ENCODE measurements at regions not wholly inside any gene's neighbourhood (a gene's known extent, or its start where the extent isn't known, plus 50 kb on each side); places are given as distances from the start of the nearest gene placed in this dataset.
"Not testable (repeated sequence)": the region's sequence is repeated elsewhere in the genome, so short reads cannot be mapped to it uniquely, and the experiment has no call there.

- Histone ChIP-seq H3K36me3 (no peaks in the 10 kb centered on the region), H3K9me3 (no peaks in the 10 kb centered on the region), H3K4me1 (no peaks in the 10 kb centered on the region), H3K4me3 (no peak overlapping the region), H3K27me3 (no peaks in the 10 kb centered on the region), H3K27ac (replicated peaks in 1 of 4) (no peak overlapping the region)
- intact Hi-C loops (cut with DNase I), result no loop called here
- 58% methylated on average over 6 of the region's 6 CpGs for WGBS
- no peak for DNase-seq (ENCODE audit: extremely low spot score)
- no peak for TF ChIP-seq POLR2AphosphoS5 (IDR thresholded peaks at IDR 0.05)
- TF ChIP-seq POLR2A (IDR thresholded peaks at IDR 0.05; ENCODE audit: low read depth), result no peak
- TF ChIP-seq, protein P1, sequence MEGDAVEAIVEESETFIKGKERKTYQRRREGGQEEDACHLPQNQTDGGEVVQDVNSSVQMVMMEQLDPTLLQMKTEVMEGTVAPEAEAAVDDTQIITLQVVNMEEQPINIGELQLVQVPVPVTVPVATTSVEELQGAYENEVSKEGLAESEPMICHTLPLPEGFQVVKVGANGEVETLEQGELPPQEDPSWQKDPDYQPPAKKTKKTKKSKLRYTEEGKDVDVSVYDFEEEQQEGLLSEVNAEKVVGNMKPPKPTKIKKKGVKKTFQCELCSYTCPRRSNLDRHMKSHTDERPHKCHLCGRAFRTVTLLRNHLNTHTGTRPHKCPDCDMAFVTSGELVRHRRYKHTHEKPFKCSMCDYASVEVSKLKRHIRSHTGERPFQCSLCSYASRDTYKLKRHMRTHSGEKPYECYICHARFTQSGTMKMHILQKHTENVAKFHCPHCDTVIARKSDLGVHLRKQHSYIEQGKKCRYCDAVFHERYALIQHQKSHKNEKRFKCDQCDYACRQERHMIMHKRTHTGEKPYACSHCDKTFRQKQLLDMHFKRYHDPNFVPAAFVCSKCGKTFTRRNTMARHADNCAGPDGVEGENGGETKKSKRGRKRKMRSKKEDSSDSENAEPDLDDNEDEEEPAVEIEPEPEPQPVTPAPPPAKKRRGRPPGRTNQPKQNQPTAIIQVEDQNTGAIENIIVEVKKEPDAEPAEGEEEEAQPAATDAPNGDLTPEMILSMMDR (IDR thresholded peaks at IDR 0.05), result no peak
- TF ChIP-seq EP300 (IDR thresholded peaks at IDR 0.05), result no peak
These were observed 319.5 kb upstream of the SOX9 start for GRCh38 chr17:71801301-71801700.

- no peaks in the 10 kb centered on the region for H3K4me1 ChIP-seq
These were observed 318.2 kb upstream of the SOX9 start for GRCh38 chr17:71802663-71803062.

DNA sequence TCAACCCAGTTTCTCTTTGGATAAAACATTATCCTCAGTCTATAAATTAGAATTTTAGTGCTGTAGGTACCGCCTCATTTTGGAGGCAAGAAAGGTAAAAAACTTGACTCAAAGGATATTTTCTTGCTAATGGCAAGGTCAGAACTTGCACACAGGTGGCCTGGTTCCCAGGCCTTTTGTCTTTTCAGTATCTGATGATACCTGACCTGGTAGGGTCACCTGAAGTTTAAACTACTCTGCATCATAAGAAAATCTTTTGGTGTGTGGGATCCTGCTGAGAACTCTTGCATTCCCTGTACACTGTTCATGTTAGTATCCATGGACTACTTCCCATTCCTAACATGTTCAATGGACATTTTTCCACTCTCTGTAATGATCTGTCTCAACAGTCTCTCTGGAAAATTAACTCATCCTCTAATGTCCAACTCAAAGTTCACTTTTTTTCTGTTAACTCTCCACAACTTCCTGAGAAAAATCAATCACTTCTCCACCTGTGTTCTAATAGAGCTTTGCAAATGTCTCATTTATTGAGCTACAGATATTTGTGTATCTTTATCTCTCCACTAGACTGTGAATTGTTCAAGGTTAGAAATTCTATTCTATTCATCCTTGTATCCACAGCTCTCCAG lies 317.1 kb upstream of the SOX9 start:
- Histone ChIP-seq H3K27me3 (peaks cover 0 to 11% (median 0%) of the 10 kb centered on the region in 4 donors), H3K27ac (replicated peaks in 1 of 4) (no peak overlapping the region), H3K4me3 (no peak overlapping the region), H3K36me3 (no peaks in the 10 kb centered on the region), H3K4me1 (no peaks in the 10 kb centered on the region), H3K9me3 (no peaks in the 10 kb centered on the region)
- no peak for TF ChIP-seq EP300 (IDR thresholded peaks at IDR 0.05)
- TF ChIP-seq, protein P1 (IDR thresholded peaks at IDR 0.05), result no peak
- no peak for TF ChIP-seq POLR2AphosphoS5 (IDR thresholded peaks at IDR 0.05)
- no peak for TF ChIP-seq POLR2A (IDR thresholded peaks at IDR 0.05; ENCODE audit: low read depth)
- 92% methylated on average over 1 of the region's 1 CpG for WGBS
- DNase-seq (ENCODE audit: extremely low spot score), result no peak
- intact Hi-C loops (cut with DNase I), result no loop called here

More at GRCh38 chr17:71802663-71803062, 318.2 kb upstream of the SOX9 start:
- Histone ChIP-seq H3K36me3 (no peaks in the 10 kb centered on the region), H3K27ac (replicated peaks in 1 of 4) (no peak overlapping the region), H3K27me3 (peaks cover 0 to under 1% (median 0%) of the 10 kb centered on the region in 4 donors), H3K9me3 (no peaks in the 10 kb centered on the region), H3K4me3 (no peak overlapping the region)
- WGBS, result 98% methylated on average over 3 of the region's 3 CpGs
- no peak for DNase-seq (ENCODE audit: extremely low spot score)
- no peak for TF ChIP-seq POLR2A (IDR thresholded peaks at IDR 0.05; ENCODE audit: low read depth)
- no peak for TF ChIP-seq EP300 (IDR thresholded peaks at IDR 0.05)
- no peak for TF ChIP-seq POLR2AphosphoS5 (IDR thresholded peaks at IDR 0.05)
- intact Hi-C loops (cut with DNase I), result no loop called here

DNA sequence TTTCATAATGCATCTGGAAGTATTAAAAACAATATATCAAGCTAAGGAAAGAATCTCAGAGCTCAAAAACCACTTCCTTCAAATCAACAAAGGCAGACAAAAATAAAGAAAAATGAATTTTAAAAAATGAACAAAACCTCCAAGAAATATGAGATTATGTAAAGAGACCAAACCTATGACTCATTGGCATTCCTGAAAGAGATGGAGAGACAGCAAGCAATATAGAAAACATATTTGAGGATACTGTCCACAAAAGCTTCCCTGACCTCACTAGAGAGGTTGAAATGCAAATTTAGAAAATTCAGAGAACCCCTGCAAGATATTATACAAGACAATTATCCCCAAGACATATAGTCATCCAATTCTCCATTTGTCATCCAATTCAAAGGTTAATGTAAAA lies 311.3 kb upstream of the SOX9 start:
- peaks cover 0 to 11% (median 0%) of the 10 kb centered on the region in 4 donors for H3K27me3 ChIP-seq
- TF ChIP-seq POLR2A (IDR thresholded peaks at IDR 0.05; ENCODE audit: low read depth) (no peak), EP300 (IDR thresholded peaks at IDR 0.05) (no peak), POLR2AphosphoS5 (IDR thresholded peaks at IDR 0.05) (no peak)
- TF ChIP-seq, protein P1 (IDR thresholded peaks at IDR 0.05), result no peak
- DNase-seq (ENCODE audit: extremely low spot score), result no peak
- peaks cover 0 to 4% (median 0%) of the 10 kb centered on the region in 4 donors for H3K9me3 ChIP-seq
- intact Hi-C loops (cut with DNase I), result no loop called here
- H3K27ac ChIP-seq (replicated peaks in 1 of 4), result no peak overlapping the region
- no peak overlapping the region for H3K4me3 ChIP-seq
- H3K36me3 ChIP-seq, result no peaks in the 10 kb centered on the region
- H3K4me1 ChIP-seq, result no peaks in the 10 kb centered on the region

DNA sequence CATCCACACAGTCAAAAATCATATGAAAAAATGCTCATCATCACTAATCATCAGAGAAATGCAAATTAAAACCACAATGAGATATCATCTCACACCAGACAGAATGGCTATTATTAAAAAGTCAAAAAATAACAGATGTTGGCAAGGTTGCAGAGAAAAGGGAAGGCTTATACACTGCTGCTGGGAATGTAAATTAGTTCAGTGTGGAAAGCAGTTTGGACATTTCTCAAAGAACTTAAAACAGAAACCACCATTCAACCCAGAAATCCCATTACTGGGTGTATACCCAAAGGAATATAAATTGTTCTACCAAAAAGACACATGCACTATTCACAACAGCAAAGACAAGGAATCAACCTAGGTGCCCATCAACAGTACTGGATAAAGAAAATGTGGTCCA lies 307.0 kb upstream of the SOX9 start:
- H3K4me1 ChIP-seq; H3K27me3 ChIP-seq; H3K9me3 ChIP-seq; H3K4me3 ChIP-seq; H3K36me3 ChIP-seq; intact Hi-C loops (cut with DNase I); H3K27ac ChIP-seq (replicated peaks in 1 of 4); DNase-seq (ENCODE audit: extremely low spot score): not testable (repeated sequence)

DNA sequence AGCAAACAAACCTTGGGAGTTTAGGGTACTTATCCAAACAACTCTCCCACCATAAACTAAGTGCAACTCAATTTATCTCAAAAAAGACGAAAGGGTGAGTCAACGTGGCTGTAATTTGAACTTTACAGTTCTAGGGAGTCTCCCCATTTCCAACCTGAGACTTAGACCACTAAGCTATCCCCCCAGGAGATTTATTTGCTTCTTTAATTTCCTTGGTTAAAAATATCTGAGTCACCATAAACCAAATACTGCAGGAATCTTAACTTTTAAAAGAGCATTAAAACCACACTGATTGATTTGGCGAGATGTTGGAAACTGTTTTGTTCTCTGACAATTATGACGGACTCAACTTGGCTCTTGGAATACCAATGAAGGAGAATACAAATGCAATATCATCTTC lies 299.3 kb upstream of the SOX9 start:
- Histone ChIP-seq H3K27me3 (no peaks in the 10 kb centered on the region), H3K4me1 (peaks cover 0 to 11% (median 3%) of the 10 kb centered on the region in 4 donors), H3K36me3 (no peaks in the 10 kb centered on the region), H3K9me3 (no peaks in the 10 kb centered on the region), H3K4me3 (no peak overlapping the region), H3K27ac (replicated peaks in 1 of 4) (no peak overlapping the region)
- DNase-seq (ENCODE audit: extremely low spot score), result no peak
- WGBS, result 79% methylated on average over 4 of the region's 4 CpGs
- TF ChIP-seq POLR2A (IDR thresholded peaks at IDR 0.05; ENCODE audit: low read depth) (no peak), POLR2AphosphoS5 (IDR thresholded peaks at IDR 0.05) (no peak), EP300 (IDR thresholded peaks at IDR 0.05) (no peak)
- TF ChIP-seq, protein P1 (IDR thresholded peaks at IDR 0.05), result no peak
- intact Hi-C loops (cut with DNase I), result no loop called here
